ENCODE measurements at regions not wholly inside any gene's neighbourhood (a gene's known extent, or its start where the extent isn't known, plus 50 kb on each side); places are given as distances from the start of the nearest gene placed in this dataset.

DNA sequence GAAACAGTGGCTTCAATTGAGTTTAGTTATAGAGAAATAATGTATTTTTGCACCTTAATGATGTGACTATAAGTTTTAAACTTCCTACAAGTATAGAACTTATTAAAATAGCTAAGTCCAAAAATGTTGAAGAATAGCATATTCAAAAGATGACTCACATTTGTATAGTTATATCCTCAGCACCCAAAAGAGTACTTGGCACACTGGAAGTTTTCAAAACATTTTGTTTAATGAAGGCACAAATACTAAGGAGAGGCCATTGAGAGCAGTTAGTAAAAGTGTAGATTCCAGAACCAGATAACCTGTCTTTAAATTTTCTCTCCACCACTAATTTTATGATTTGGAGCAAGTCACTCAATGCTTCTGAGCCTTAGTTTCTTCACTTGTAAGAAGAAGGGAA is 226.9 kb upstream of the MID1 start:
- H3K4me3 ChIP-seq = no peak overlapping the region
- peaks cover 0 to 12% (median 0%) of the 10 kb centered on the region in 3 donors for H3K27me3 ChIP-seq (ENCODE audit: control insufficient read depth in 3 of 3, insufficient read depth in 3 of 3, low read length in 2 of 3)
- TF ChIP-seq, protein P1, sequence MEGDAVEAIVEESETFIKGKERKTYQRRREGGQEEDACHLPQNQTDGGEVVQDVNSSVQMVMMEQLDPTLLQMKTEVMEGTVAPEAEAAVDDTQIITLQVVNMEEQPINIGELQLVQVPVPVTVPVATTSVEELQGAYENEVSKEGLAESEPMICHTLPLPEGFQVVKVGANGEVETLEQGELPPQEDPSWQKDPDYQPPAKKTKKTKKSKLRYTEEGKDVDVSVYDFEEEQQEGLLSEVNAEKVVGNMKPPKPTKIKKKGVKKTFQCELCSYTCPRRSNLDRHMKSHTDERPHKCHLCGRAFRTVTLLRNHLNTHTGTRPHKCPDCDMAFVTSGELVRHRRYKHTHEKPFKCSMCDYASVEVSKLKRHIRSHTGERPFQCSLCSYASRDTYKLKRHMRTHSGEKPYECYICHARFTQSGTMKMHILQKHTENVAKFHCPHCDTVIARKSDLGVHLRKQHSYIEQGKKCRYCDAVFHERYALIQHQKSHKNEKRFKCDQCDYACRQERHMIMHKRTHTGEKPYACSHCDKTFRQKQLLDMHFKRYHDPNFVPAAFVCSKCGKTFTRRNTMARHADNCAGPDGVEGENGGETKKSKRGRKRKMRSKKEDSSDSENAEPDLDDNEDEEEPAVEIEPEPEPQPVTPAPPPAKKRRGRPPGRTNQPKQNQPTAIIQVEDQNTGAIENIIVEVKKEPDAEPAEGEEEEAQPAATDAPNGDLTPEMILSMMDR (IDR thresholded peaks at IDR 0.05; ENCODE audit: control extremely low read depth, extremely low read depth) = no peak
- DNase-seq = no peak
- peaks cover 0 to 4% (median 0%) of the 10 kb centered on the region in 4 donors for H3K9me3 ChIP-seq (ENCODE audit: control insufficient read depth in 4 of 4, insufficient read depth in 3 of 4, low read length in 3 of 4)
- no peaks in the 10 kb centered on the region for H3K36me3 ChIP-seq (ENCODE audit: control insufficient read depth in 4 of 4, insufficient read depth in 4 of 4, low read length in 4 of 4)
- no peak overlapping the region for H3K9ac ChIP-seq (ENCODE audit: insufficient read depth in 1 of 2, low read length in 2 of 2)
- H3K4me1 ChIP-seq (ENCODE audit: control insufficient read depth in 5 of 5, insufficient read depth in 5 of 5, low read length in 5 of 5) = peaks cover 0 to 7% (median 0%) of the 10 kb centered on the region in 5 donors
- H3K27ac ChIP-seq (ENCODE audit: low read depth in 1 of 2, low read length in 1 of 2) = no peak overlapping the region
- ATAC-seq (ENCODE audit: insufficient read depth, low FRiP score) = no peak

DNA sequence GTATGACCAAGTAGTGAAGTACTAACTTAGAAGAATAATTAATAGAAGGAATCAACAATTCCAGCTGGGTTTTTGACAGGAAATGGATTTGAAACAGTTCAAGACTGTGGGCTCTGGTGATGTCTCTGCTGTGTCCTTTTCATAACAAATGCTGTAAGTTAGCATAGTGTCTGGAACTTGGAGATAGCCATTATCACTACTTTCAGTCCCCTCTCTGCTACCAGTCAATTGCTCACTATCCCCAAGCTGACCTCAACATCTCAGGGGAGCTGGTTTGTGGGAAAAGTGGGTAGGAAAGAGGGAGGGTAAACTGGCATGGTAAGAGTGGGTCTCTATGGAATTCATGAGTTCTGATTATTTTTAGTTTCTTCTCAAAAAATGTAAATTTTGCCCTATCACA is 231.4 kb upstream of the MID1 start:
- no peak for DNase-seq
- ATAC-seq (ENCODE audit: insufficient read depth, low FRiP score) = no peak

DNA sequence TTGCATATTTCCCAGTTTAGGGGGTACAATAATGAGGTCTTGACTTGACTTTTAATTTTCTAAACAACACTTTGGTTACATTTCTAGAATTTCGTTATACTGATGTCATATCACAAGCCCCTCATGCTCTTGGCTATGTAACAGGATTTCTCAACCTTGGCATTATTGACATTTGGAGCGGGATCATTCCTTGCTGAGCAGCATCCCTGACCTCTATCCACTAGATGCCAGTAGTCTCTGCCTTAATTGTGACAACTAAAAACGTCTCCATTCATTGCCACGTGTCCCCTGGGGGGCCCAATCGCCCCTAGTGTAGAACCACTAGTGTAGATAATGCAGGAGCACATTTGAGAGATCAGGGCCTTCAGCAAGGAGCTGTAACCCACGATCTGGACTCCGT is 234.2 kb upstream of the MID1 start:
- DNase-seq = peak in 2 of 3 donors; percentile 36 to 39
- H3K36me3 ChIP-seq (ENCODE audit: control insufficient read depth in 4 of 4, insufficient read depth in 4 of 4, low read length in 4 of 4) = no peaks in the 10 kb centered on the region
- no peak overlapping the region for H3K27ac ChIP-seq (ENCODE audit: low read depth in 1 of 2, low read length in 1 of 2)
- no peak for ATAC-seq (ENCODE audit: insufficient read depth, low FRiP score)
- no peak overlapping the region for H3K4me3 ChIP-seq
- no peaks in the 10 kb centered on the region for H3K9me3 ChIP-seq (ENCODE audit: control insufficient read depth in 4 of 4, insufficient read depth in 3 of 4, low read length in 3 of 4)
- peaks cover 0 to 13% (median 0%) of the 10 kb centered on the region in 3 donors for H3K27me3 ChIP-seq (ENCODE audit: control insufficient read depth in 3 of 3, insufficient read depth in 3 of 3, low read length in 2 of 3)
- peaks cover 0 to 2% (median 0%) of the 10 kb centered on the region in 5 donors for H3K4me1 ChIP-seq (ENCODE audit: control insufficient read depth in 5 of 5, insufficient read depth in 5 of 5, low read length in 5 of 5)
- WGBS, 2 donors = 37 to 56% methylated on average over 7 of the region's 7 CpGs
- no peak overlapping the region for H3K9ac ChIP-seq (ENCODE audit: insufficient read depth in 1 of 2, low read length in 2 of 2)
- TF ChIP-seq, protein P1 (IDR thresholded peaks at IDR 0.05; ENCODE audit: control extremely low read depth, extremely low read depth) = no peak

More for the DNA sequence above, 231.4 kb upstream of the MID1 start:
- H3K27ac ChIP-seq (ENCODE audit: low read depth in 1 of 2, low read length in 1 of 2) = no peak overlapping the region
- H3K9me3 ChIP-seq (ENCODE audit: control insufficient read depth in 4 of 4, insufficient read depth in 3 of 4, low read length in 3 of 4) = peaks cover 0 to 2% (median 0%) of the 10 kb centered on the region in 4 donors
- H3K4me1 ChIP-seq (ENCODE audit: control insufficient read depth in 5 of 5, insufficient read depth in 5 of 5, low read length in 5 of 5) = peaks cover 0 to 2% (median 0%) of the 10 kb centered on the region in 5 donors
- H3K36me3 ChIP-seq (ENCODE audit: control insufficient read depth in 4 of 4, insufficient read depth in 4 of 4, low read length in 4 of 4) = no peaks in the 10 kb centered on the region
- no peak overlapping the region for H3K9ac ChIP-seq (ENCODE audit: insufficient read depth in 1 of 2, low read length in 2 of 2)
- H3K4me3 ChIP-seq = no peak overlapping the region
- H3K27me3 ChIP-seq (ENCODE audit: control insufficient read depth in 3 of 3, insufficient read depth in 3 of 3, low read length in 2 of 3) = peaks cover 0 to 14% (median 0%) of the 10 kb centered on the region in 3 donors
- TF ChIP-seq, protein P1 (IDR thresholded peaks at IDR 0.05; ENCODE audit: control extremely low read depth, extremely low read depth) = no peak

DNA sequence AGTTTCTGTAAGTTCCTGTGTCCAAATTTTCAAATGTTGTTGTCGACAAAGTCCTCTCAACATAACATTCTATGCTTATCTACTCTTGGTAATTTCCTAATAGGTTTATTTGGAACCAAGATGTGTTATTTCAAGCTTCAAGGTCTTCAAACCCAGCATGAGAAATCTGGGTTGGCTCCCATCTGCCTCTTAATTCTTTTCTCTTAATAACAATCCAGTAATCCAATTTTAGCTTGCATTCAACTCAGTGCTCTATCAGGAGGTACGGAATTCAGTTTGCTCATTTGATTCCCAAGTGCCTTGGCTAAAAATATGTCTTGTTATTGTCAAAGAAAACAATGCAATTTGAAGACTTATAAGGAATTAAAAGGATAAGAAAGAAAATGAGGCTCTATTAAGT is 235.5 kb upstream of the MID1 start:
- TF ChIP-seq, protein P1 (IDR thresholded peaks at IDR 0.05; ENCODE audit: control extremely low read depth, extremely low read depth) = no peak
- peaks cover 0 to 13% (median 0%) of the 10 kb centered on the region in 3 donors for H3K27me3 ChIP-seq (ENCODE audit: control insufficient read depth in 3 of 3, insufficient read depth in 3 of 3, low read length in 2 of 3)
- no peak overlapping the region for H3K9ac ChIP-seq (ENCODE audit: insufficient read depth in 1 of 2, low read length in 2 of 2)
- no peaks in the 10 kb centered on the region for H3K9me3 ChIP-seq (ENCODE audit: control insufficient read depth in 4 of 4, insufficient read depth in 3 of 4, low read length in 3 of 4)
- no peaks in the 10 kb centered on the region for H3K36me3 ChIP-seq (ENCODE audit: control insufficient read depth in 4 of 4, insufficient read depth in 4 of 4, low read length in 4 of 4)
- no peak overlapping the region for H3K27ac ChIP-seq (ENCODE audit: low read depth in 1 of 2, low read length in 1 of 2)
- H3K4me3 ChIP-seq = no peak overlapping the region
- no peak for ATAC-seq (ENCODE audit: insufficient read depth, low FRiP score)
- peaks cover 0 to 2% (median 0%) of the 10 kb centered on the region in 5 donors for H3K4me1 ChIP-seq (ENCODE audit: control insufficient read depth in 5 of 5, insufficient read depth in 5 of 5, low read length in 5 of 5)
- 49 to 72% methylated on average over 2 of the region's 2 CpGs for WGBS, 2 donors
- peak in 1 of 3 donors; percentile 29 for DNase-seq

Data from lung (tissue), 11 donors.